ENCODE measurements at regions not wholly inside any gene's neighbourhood (a gene's known extent, or its start where the extent isn't known, plus 50 kb on each side); places are given as distances from the start of the nearest gene placed in this dataset.

GRCh38 chr1:14522926-14523241 is 75.6 kb upstream of the KAZN start:
- Histone ChIP-seq H4K20me1 (ENCODE audit: insufficient read depth) (no peaks in the 10 kb centered on the region), H3K4me3 (no peak overlapping the region), H3K79me2 (ENCODE audit: low read depth) (no peaks in the 10 kb centered on the region), H3K4me1 (replicated peaks; ENCODE audit: insufficient read depth) (no peaks in the 10 kb centered on the region), H3K9me3 (ENCODE audit: insufficient read depth, low read depth) (no peaks in the 10 kb centered on the region), H3F3A (ENCODE audit: insufficient read depth, low read depth) (no peaks in the 10 kb centered on the region), H3K27me3 (ENCODE audit: insufficient read depth, low read depth) (no peaks in the 10 kb centered on the region), H2AFZ (no peak overlapping the region), H3K27ac (no peak overlapping the region), H3K4me2 (no peak overlapping the region), H3K9me2 (ENCODE audit: insufficient read depth) (no peaks in the 10 kb centered on the region), H3K36me3 (ENCODE audit: low read depth) (no peaks in the 10 kb centered on the region)
- no TSS peak for BruUV-seq (replicated peaks)
- ChIA-PET CTCF (no interaction called here), POLR2A (ENCODE audit: unreplicated experiment) (no interaction called here)
- DNase-seq, result no peak
- intact Hi-C loops (cut with micrococcal nuclease; ENCODE audit: unreplicated experiment), result no loop called here
- no peak for TF ChIP-seq EZH2 (IDR thresholded peaks at IDR 0.05; ENCODE audit: low read depth)
- TF ChIP-seq CTCF (conservative IDR thresholded peaks at IDR 0.05), result no peak

- no peaks in the 10 kb centered on the region for H3K4me1 ChIP-seq (replicated peaks; ENCODE audit: insufficient read depth)
- no peak for DNase-seq
- H4K20me1 ChIP-seq (ENCODE audit: insufficient read depth), result no peaks in the 10 kb centered on the region
- no peaks in the 10 kb centered on the region for H3K9me3 ChIP-seq (ENCODE audit: insufficient read depth, low read depth)
- H3F3A ChIP-seq (ENCODE audit: insufficient read depth, low read depth), result no peaks in the 10 kb centered on the region
- CTCF ChIA-PET, result no interaction called here
- H3K27ac ChIP-seq, result no peak overlapping the region
- H3K27me3 ChIP-seq (ENCODE audit: insufficient read depth, low read depth), result no peaks in the 10 kb centered on the region
- POLR2A ChIA-PET (ENCODE audit: unreplicated experiment), result no interaction called here
- no peaks in the 10 kb centered on the region for H3K9me2 ChIP-seq (ENCODE audit: insufficient read depth)
- intact Hi-C loops (cut with micrococcal nuclease; ENCODE audit: unreplicated experiment), result no loop called here
- H3K36me3 ChIP-seq (ENCODE audit: low read depth), result no peaks in the 10 kb centered on the region
- BruUV-seq (replicated peaks), result no TSS peak
- no peaks in the 10 kb centered on the region for H3K79me2 ChIP-seq (ENCODE audit: low read depth)
- no peak overlapping the region for H3K4me2 ChIP-seq
- H3K4me3 ChIP-seq, result no peak overlapping the region
- no peak overlapping the region for H2AFZ ChIP-seq
- TF ChIP-seq EZH2 (IDR thresholded peaks at IDR 0.05; ENCODE audit: low read depth) (no peak), CTCF (conservative IDR thresholded peaks at IDR 0.05) (no peak)
Observed at GRCh38 chr1:14524826-14525636, 73.5 kb upstream of the KAZN start.

- Histone ChIP-seq H3K4me3 (no peak overlapping the region), H2AFZ (no peak overlapping the region), H4K20me1 (ENCODE audit: insufficient read depth) (no peaks in the 10 kb centered on the region), H3K9me3 (ENCODE audit: insufficient read depth, low read depth) (no peaks in the 10 kb centered on the region), H3K79me2 (ENCODE audit: low read depth) (no peaks in the 10 kb centered on the region), H3K9me2 (ENCODE audit: insufficient read depth) (no peaks in the 10 kb centered on the region), H3F3A (ENCODE audit: insufficient read depth, low read depth) (no peaks in the 10 kb centered on the region), H3K36me3 (ENCODE audit: low read depth) (no peaks in the 10 kb centered on the region), H3K4me1 (replicated peaks; ENCODE audit: insufficient read depth) (no peaks in the 10 kb centered on the region), H3K27ac (no peak overlapping the region), H3K4me2 (no peak overlapping the region), H3K27me3 (ENCODE audit: insufficient read depth, low read depth) (no peaks in the 10 kb centered on the region)
- no TSS peak for BruUV-seq (replicated peaks)
- CTCF ChIA-PET, result no interaction called here
- no peak for DNase-seq
- intact Hi-C loops (cut with micrococcal nuclease; ENCODE audit: unreplicated experiment), result no loop called here
- POLR2A ChIA-PET (ENCODE audit: unreplicated experiment), result no interaction called here
- TF ChIP-seq EZH2 (IDR thresholded peaks at IDR 0.05; ENCODE audit: low read depth) (no peak), CTCF (conservative IDR thresholded peaks at IDR 0.05) (no peak)
Observed at GRCh38 chr1:14529475-14529874, 69.0 kb upstream of the KAZN start.

Measured in PC-9 (cell line).